GM18870 (cell line): ENCODE measurements at regions not wholly inside any gene's neighbourhood (a gene's known extent, or its start where the extent isn't known, plus 50 kb on each side); places are given as distances from the start of the nearest gene placed in this dataset.
"Not testable (repeated sequence)": the region's sequence is repeated elsewhere in the genome, so short reads cannot be mapped to it uniquely, and the experiment has no call there.

ENCODE experiments used
- ATAC-seq: cut with Tn5 transposase; IDR thresholded peaks from one replicate; pipeline ENCODE4 v1.9.1; 2021; ENCODE audit warnings: moderate library complexity; ENCODE audit not compliant: unreplicated experiment

DNA sequence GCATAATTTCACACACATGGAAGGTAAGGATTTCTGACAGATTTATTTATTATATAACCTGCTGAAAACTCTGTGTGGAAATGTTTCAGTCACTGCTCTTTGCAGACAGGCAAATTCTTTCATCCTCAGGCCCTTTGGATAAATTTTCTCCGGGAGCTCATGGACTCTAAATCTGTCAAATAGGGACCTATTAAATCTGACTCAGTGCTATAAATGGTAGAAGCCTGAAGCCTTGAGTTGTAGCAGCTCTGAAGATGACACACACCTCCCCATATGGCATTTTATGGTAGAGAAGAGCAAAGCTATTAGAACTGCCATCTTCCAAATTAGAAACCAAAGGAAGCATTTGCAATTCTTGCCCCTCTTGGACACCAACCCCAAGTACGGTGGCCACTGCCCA lies 808.7 kb downstream of the XPNPEP1 start:
- no peak for ATAC-seq

DNA sequence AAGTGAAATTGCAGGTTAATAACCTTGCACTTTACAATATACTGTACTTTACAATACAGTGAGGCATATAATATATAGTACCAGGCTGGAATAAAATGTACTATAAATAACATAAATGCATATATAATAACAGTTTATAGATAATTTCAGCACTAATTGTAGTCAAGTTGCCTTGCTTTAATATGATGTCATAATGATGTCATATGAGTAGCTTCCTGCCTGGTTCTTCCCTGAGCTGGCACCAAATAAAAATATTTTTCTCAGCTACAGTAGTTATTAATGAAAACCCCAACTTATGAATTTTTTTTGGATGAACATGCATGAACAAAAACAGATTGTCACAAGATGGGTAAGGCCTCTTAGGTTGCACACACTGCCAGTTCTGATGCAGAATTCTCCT lies 816.7 kb downstream of the XPNPEP1 start:
- ATAC-seq, result no peak

DNA sequence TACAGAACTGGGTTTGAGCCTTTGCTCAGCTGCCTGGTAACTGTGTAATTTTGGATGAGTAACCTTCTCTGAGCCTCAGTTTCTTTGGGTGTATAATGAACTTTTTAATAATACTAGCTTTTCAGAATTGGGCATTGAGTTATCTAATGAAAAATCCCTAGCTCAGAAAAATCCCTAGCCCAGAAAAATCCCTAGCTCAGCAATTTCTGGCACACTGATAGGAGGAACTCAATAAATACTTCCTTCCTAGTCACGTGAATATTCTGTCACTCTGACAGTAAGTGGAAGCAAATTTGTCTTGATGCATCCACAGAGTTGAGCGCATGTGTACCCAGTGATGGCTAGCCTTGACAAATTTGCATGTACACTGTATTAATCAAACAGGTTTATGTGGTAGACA lies 817.6 kb downstream of the XPNPEP1 start:
- ATAC-seq, result no peak

DNA sequence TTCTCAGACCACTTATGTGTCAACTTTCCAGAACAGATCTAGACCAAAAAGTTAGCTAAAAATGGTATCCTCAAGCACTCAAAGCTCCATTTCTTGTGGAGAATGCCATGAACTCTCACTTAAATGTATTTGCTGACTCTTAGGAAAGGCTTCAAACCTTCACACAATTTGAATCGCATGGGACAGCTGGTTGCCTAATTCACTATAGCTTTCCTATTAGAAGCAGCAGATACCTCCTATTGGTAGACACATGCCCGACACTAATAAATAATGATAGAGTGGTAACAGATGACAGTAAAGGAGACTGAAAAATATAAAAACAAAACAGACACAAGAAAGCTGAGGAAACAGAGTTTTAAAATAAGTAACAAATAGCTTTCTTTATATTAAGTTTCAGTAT lies 818.5 kb downstream of the XPNPEP1 start:
- no peak for ATAC-seq

DNA sequence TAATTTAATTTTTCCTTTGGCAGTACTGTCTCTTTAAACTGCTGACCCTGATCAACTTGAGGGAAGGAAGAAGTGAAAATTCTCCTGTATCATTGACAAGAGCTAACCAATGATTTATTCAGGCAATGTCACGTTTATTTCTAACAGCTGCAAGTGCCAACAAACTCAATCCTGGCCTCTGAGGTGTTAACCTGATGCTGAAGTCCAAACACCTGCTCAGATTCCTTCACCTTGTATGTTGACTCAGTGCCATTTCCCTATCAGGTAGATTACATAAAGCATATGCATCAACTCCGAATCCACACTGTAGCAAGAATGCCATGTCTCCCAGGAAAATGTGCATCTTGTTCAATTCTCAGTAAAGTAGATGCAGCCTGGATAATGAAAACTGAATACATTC lies 820.0 kb downstream of the XPNPEP1 start:
- ATAC-seq, result no peak

DNA sequence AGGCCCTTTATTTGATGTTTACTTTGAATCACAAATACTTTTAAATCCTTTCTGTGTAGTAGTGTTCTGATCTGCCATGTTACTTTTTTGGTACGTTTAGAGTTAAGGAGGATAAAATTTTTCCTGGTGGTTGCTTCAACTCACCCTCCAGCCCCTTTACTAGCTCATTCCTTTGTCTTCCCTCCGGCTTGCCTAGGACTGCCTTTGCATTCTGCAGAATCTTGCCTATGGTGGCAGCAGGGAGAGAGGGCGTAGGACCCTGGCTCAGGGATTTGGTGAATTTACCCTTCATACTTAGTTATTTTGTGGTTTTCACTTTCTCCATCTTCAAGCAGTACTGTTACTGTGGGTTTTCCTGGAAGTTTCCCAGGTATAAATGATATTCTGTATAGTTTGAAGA lies 833.5 kb downstream of the XPNPEP1 start:
- no peak for ATAC-seq

DNA sequence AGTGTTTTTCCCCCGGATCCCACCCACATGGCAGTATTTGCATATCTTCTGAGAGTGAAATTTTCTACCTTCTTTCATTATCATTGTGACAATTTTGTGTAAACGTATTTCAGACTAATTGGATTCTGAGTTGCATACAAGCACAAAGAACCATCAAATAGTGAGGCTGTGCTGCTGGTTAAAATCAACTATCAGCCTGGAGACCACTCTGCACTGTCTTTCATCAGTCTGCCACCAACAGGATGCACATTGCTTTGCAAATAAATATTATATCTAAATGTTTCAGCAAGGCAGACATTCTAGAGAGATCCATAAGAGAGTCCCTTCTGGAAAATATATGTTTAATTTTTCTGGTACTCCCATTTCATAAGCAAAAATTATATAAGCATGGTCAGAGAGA lies 851.8 kb downstream of the XPNPEP1 start:
- no peak for ATAC-seq

DNA sequence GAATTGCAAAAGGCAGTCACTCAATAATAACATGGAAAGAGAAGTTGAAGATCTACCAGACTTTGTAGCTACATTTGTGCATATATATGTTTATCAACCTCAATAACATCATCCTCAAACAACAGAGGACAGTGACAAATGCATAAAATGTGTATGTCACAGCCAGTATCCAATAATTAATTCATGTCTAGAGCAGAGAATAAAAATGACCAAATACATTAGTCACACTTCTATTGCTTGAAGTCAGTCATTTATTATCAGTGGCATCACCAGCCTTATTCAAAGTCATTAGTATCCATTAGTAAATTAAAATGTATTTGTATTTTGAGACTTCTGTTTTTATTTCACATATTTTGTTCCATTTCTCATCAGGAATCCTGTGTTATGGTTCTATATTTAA lies 852.8 kb downstream of the XPNPEP1 start:
- no peak for ATAC-seq

DNA sequence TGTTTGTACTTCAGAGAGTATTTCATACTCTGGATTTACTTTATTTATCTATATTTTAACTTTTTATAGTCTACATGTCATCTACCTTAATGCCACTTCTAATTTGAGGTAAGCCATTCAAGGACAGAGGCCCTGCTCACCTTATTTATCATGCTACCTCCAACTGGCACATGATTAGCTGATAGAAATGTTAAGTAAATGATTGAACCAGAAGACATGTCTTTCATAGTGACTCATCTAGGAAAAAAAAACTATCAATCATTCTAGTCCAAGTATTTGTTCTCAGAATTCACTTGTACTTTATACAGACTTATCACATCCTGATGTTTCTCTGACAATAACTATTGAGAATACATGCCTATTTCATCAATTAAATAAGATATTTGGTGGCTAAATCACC lies 856.3 kb downstream of the XPNPEP1 start:
- no peak for ATAC-seq

DNA sequence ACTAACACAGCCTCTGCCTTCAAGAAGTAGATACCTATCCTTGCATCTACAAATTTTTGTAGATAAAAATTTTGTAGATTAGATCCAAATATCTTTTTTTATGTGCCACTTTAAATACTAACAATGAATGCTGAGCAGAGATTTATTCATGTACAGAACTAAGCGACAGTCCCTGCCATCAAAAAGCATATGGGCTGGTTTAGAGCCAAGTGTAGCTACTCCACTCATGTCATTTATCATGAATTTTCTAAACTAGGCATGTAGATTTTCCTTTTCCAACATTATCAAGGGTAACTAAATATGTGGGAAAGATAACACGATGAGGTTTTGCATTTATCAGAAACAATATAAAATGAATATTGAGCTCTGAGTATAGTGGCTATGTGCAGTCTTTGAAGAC lies 857.5 kb downstream of the XPNPEP1 start:
- no peak for ATAC-seq

DNA sequence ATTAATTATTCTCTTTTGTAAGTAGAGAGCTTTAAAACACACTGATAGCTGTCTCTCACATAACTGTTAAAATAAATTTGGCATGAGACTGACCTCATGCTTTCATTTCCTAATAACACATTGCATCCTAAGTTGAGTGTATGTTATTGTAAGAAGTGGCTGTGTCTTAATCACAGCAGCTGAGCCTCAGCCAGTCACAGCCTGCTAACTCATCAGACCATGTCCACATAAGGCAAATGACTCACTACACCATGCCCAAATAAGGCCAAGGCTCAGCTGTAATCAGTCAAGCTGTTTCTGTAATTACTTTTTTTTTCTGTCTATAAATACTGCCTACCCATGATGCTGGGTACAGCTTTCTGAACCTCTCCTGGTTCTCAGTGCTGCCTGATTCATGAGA lies 860.9 kb downstream of the XPNPEP1 start:
- ATAC-seq, result peak; percentile 67

DNA sequence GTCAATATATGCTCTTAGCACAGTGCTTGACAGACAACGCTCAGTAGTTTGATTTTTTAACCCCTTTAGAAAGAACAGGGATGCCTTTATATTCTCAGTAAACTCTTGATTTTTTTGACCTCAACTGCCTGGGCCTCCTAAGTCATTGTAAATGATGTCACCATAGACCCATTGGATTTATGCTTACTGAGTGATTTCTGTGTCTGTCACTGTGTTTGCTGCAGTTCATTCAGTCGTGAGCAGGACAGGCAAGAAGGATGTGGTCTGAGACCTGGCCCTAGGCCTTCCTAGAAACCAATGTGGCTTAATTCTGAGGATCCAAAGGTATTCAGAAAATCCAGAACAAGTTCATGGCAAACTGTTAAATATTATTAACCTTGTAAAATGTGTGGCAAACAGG lies 868.1 kb downstream of the XPNPEP1 start:
- no peak for ATAC-seq

DNA sequence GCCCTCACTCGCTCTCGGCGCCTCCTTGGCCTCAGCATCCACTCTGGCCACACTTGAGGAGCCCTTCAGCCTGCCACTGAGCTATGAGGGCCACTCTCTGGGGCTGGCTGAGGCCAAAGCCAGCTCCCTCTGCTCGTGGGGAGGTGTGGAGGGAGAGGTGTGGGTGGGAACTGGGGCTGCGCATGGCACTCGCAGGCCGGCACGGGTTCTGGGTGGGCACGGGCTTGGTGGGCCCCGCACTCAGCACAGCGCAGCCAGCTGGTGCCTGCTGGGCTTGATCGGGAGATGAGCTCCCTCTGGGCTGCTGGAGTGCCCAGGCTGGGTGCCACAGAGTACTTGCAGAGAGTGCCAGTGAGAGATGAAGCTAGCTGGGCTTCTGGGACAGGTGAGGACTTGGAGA lies 875.5 kb downstream of the XPNPEP1 start:
- ATAC-seq, result no peak

DNA sequence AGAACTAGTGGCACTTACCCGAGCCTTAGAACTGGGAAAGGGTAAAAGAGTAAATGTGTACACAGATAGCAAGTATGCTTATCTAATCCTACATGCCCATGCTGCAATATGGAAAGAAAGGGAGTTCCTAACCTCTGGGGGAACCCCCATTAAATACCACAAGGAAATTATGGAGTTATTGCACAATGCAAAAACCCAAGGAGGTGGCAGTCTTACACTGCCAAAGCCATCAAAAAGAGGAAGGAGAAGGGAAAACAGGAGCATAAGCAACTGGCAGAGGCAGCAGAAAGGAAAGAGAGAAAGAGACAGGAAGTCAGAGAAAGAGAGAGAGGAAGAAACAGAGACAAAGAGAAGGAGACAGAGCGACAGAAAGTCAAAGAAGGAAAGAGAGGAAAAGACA lies 876.9 kb downstream of the XPNPEP1 start:
- ATAC-seq, result not testable (repeated sequence)

DNA sequence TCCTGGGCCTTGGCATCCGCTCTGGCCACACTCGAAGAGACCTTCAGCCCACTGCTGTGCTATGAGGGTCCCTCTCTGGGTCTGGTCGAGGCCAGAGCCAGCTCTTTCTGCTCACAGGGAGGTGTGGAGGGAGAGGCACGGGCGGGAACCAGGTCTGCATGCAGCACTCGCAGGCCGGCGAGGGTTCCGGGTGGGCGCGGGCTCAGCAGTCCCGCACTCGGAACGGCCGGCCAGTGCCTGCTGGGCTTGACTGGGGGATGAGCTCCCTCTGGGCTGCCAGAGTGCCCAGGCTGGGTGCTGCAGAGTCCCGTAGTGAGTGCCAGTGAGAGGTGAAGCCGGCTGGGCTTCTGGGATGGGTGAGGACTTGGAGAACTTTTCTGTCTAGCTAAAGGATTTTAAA lies 882.7 kb downstream of the XPNPEP1 start:
- ATAC-seq, result no peak

DNA sequence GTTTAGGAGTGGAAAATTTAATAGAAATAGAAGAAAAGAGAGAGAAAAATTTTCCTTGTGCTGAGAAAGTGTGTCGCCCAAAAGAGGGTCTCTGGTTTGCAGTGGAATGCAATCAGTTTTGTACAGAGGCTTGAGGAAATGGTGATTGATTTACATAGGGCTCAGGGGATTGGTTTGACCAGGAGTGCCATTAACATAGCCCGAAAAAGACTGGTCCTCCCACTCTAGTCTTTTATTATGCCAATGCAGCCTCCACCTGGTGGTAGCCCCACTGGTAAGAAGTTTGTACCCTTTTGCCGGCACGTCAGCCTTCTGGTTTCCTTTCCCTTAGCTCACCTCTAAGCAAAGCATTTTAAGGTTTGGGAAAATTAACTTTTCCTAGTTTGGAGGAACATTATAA lies 885.3 kb downstream of the XPNPEP1 start:
- ATAC-seq, result no peak

DNA sequence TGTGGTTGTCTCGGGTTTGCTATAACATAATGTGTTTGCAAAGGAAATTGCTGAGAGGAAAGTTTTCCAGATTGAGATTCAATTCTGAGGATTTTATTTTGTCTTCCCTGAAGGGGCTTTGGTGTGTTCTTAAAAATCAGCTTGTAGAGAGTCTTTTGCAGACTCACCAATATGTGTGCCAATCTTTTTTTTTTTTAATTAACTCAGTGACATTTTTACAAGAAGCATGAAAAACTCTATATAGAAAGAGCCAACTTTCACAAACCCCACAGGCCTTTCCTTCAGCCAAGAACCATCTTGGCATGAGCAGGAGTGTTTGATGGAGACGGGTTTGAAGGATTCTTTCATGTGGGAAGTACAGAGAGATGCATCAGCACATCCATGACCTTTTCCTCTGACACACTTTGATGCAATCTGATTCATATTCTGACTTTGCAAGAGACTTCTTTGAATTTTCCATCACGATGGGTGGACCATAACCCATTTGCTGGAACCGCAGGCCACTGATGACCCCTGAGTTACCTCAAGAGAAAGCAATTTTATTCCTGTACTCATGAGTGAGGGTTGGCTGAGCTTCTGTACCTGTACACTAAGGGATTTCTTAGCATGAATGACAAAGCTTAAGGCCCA lies 892.6 kb downstream of the XPNPEP1 start:
- no peak for ATAC-seq

DNA sequence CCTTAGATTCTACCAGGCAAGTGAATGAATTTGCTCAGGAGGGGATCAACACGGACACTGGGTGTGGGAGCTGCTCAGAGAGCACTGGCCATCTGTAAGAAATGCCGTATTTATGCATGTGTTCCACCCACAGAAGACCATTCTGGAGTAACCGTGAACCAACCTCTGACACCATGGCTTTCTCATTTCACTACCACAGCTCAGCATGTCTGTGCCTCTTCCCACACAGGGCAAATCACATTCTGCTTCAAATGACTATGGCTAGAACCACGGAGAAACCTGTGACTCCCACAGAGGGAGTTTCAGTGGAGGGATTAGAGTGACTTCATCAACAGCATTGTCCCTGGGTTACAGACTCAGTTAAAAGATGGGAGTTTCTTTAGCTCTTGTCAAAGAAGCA lies 893.4 kb downstream of the XPNPEP1 start:
- peak; percentile 52 for ATAC-seq

DNA sequence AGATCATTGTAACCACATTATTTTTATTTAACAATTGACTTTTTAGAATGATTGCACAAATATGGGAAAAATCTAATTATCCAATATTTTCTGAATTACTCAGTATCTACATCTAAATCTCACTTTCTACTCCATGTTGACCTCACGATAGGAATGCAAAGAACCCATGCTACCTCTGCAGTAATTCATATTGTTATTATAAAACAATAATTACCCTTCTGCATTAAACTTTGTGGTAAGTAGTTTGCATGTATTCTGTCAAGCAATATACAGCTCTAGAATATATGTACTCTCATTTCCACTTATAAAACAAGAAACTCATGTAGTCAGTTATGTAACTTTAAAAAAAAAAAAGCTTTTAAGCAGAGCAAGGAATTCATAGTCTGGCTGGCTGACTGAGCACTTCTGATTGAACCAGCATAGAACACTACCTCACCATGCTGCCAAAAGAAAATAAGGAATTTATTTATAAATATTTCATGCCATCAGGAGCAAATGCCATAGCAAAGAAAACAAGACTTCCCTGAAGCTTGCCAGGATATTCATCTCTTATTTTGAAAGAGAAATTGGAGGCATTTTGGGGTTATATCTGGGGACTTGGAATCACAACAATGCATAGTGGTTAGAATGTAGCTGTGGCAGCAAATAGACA lies 895.7 kb downstream of the XPNPEP1 start:
- no peak for ATAC-seq

DNA sequence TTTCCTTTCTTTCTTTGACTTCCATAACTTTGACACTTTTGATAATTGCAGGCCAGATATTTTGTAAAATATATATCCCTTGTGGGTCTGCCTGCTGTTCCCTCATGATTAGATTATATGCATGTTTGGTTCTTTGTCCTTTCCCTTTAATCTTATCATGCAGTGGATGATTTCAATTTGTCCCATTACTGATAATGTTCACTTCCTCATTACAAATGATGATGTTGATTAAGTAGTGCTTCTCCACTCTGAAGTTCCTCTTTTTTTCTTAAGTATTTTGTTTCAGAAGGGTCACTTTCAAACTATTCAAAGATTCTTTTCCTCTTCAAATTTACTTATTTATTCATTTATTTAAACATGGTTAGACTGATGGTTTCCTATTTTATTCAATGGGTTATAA lies 898.1 kb downstream of the XPNPEP1 start:
- ATAC-seq, result no peak

DNA sequence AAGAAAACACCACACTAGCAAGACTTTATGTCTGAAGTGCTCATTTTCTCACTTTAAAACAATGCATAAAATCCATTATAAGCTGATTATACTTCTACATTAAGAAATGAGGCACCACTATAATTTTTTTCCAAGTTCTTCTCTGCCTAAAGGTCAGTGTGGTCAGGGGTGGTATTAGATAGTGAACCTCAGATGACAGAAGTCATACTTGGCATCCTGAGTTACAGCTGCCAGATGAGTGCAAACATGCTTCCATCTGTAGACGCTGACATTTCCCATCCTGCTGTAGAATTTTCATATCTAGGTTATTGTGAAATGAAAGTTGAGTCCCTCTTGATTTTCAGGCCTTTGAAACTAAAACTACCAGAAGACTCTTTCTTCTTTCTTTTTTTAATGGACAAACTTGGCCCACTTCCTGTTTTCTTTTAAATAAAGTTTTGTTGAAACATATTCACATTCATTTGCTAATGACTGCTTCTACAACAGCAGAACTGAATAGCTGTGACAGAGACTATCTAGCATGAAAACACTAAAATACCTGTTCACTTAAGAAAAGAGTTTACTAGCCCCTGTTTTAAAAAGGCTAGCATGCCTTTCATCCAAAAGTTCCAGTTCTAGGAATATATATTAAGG lies 900.8 kb downstream of the XPNPEP1 start:
- no peak for ATAC-seq

DNA sequence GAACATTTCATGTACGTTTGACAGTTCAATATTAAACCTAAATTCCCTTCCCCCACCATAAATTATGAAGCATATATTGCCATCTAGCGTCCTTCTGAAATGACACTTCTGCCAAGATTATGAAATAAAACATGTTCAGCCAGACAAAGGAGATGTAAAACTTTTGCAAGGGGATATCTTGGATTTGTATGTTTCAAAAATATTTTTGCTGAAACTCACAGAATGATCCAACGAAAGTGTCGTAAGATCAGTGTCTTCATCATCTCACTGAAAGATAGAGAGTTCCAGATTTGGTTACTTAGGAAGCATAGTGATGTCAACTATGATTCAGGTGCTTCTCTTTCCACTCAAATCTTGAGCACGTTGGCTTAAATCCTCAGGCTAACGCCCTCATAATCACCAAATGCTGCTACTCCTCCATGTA lies 904.3 kb downstream of the XPNPEP1 start:
- ATAC-seq, result no peak

DNA sequence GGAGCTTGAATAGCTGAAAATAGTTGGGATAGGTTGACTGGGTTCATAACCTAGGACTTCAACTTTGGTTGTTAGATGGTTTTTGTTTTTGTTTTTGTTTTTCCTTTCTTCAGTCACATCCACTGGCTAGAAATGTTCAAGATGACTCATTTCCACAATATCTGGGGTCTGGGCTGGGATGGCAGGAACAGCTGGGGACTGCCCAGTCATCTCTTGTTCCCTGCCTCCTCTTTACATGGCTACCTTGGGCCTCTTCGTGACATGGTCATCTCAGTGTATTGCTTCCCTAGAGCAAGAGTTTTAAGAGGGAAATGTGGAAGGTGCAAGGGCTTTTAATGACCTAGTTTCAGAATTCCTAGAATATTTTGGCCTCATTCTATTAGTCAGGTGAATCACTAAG lies 915.8 kb downstream of the XPNPEP1 start:
- no peak for ATAC-seq
